ENCODE measurements at regions not wholly inside any gene's neighbourhood (a gene's known extent, or its start where the extent isn't known, plus 50 kb on each side); places are given as distances from the start of the nearest gene placed in this dataset.

GRCh38 chr2:23200068-23200786 lies 184.8 kb upstream of the KLHL29 start:
- no peak overlapping the region for H3K4me2 ChIP-seq
- H3K4me1 ChIP-seq, result peaks cover 21% of the 10 kb centered on the region
- H3K27me3 ChIP-seq, result no peaks in the 10 kb centered on the region
- no peak overlapping the region for H3K27ac ChIP-seq
- H3K9ac ChIP-seq, result no peak overlapping the region
- TF ChIP-seq Cebpa-rat (IDR thresholded peaks at IDR 0.05), result no peak
- H3K36me3 ChIP-seq, result no peaks in the 10 kb centered on the region
- no peak overlapping the region for H3K4me3 ChIP-seq
- peaks cover 8% of the 10 kb centered on the region for H3K9me3 ChIP-seq
- H4K20me1 ChIP-seq, result no peaks in the 10 kb centered on the region

GRCh38 chr2:23200787-23201114 lies 184.2 kb upstream of the KLHL29 start:
- Histone ChIP-seq H3K4me1 (peaks cover 21% of the 10 kb centered on the region), H3K27me3 (no peaks in the 10 kb centered on the region), H4K20me1 (no peaks in the 10 kb centered on the region), H3K4me3 (no peak overlapping the region), H3K4me2 (no peak overlapping the region), H3K9ac (no peak overlapping the region), H3K36me3 (no peaks in the 10 kb centered on the region), H3K27ac (no peak overlapping the region), H3K9me3 (peaks cover 8% of the 10 kb centered on the region)
- no peak for TF ChIP-seq Cebpa-rat (IDR thresholded peaks at IDR 0.05)

- H3K27ac ChIP-seq, result no peak overlapping the region
- no peaks in the 10 kb centered on the region for H3K36me3 ChIP-seq
- H3K4me1 ChIP-seq, result peaks cover 5% of the 10 kb centered on the region
- H3K27me3 ChIP-seq, result no peaks in the 10 kb centered on the region
- no peak overlapping the region for H3K4me3 ChIP-seq
- H3K4me2 ChIP-seq, result no peak overlapping the region
- H3K9ac ChIP-seq, result no peak overlapping the region
- peaks cover 8% of the 10 kb centered on the region for H3K9me3 ChIP-seq
- no peak for TF ChIP-seq Cebpa-rat (IDR thresholded peaks at IDR 0.05)
- H4K20me1 ChIP-seq, result no peaks in the 10 kb centered on the region
Measured at GRCh38 chr2:23203383-23203782, 181.6 kb upstream of the KLHL29 start.

- no peak for TF ChIP-seq Cebpa-rat (IDR thresholded peaks at IDR 0.05)
- Histone ChIP-seq H3K9ac (no peak overlapping the region), H3K9me3 (no peaks in the 10 kb centered on the region)
Measured at GRCh38 chr2:23204685-23205242, 180.2 kb upstream of the KLHL29 start.

GRCh38 chr2:23206650-23207049 lies 178.3 kb upstream of the KLHL29 start:
- no peak for TF ChIP-seq Cebpa-rat (IDR thresholded peaks at IDR 0.05)
- no peak overlapping the region for H3K27ac ChIP-seq
- no peak overlapping the region for H3K4me3 ChIP-seq
- H4K20me1 ChIP-seq, result no peaks in the 10 kb centered on the region
- no peaks in the 10 kb centered on the region for H3K36me3 ChIP-seq
- H3K9ac ChIP-seq, result no peak overlapping the region
- H3K4me1 ChIP-seq, result no peaks in the 10 kb centered on the region; the same call in 1 of the 2 replicates
- H3K9me3 ChIP-seq, result no peaks in the 10 kb centered on the region
- H3K4me2 ChIP-seq, result no peak overlapping the region
- H3K27me3 ChIP-seq, result no peaks in the 10 kb centered on the region

More at GRCh38 chr2:23204685-23205242, 180.2 kb upstream of the KLHL29 start:
- H3K27me3 ChIP-seq, result no peaks in the 10 kb centered on the region
- no peaks in the 10 kb centered on the region for H4K20me1 ChIP-seq
- H3K27ac ChIP-seq, result no peak overlapping the region
- H3K4me2 ChIP-seq, result no peak overlapping the region
- H3K4me1 ChIP-seq, result no peaks in the 10 kb centered on the region; the same call in 1 of the 2 replicates
- H3K4me3 ChIP-seq, result no peak overlapping the region
- no peaks in the 10 kb centered on the region for H3K36me3 ChIP-seq

GRCh38 chr2:23207871-23208270 lies 177.1 kb upstream of the KLHL29 start:
- no peaks in the 10 kb centered on the region; the same call in 1 of the 2 replicates for H3K4me1 ChIP-seq
- no peaks in the 10 kb centered on the region for H3K27me3 ChIP-seq
- H3K9me3 ChIP-seq, result no peaks in the 10 kb centered on the region
- no peak overlapping the region for H3K27ac ChIP-seq
- H3K4me3 ChIP-seq, result no peak overlapping the region
- TF ChIP-seq Cebpa-rat (IDR thresholded peaks at IDR 0.05), result no peak
- H4K20me1 ChIP-seq, result no peaks in the 10 kb centered on the region
- no peaks in the 10 kb centered on the region for H3K36me3 ChIP-seq
- H3K4me2 ChIP-seq, result no peak overlapping the region
- no peak overlapping the region for H3K9ac ChIP-seq

GRCh38 chr2:23208339-23208738 lies 176.6 kb upstream of the KLHL29 start:
- no peak overlapping the region for H3K4me2 ChIP-seq
- no peak overlapping the region for H3K9ac ChIP-seq
- H3K4me1 ChIP-seq, result no peaks in the 10 kb centered on the region; the same call in 1 of the 2 replicates

GRCh38 chr2:23209059-23209458 lies 175.9 kb upstream of the KLHL29 start:
- peak overlapping the region; percentile 29; the same call in 1 of the 2 replicates for H3K4me2 ChIP-seq
- H3K27me3 ChIP-seq, result no peaks in the 10 kb centered on the region
- H4K20me1 ChIP-seq, result no peaks in the 10 kb centered on the region
- TF ChIP-seq Cebpa-rat (IDR thresholded peaks at IDR 0.05), result no peak
- H3K9ac ChIP-seq, result no peak overlapping the region
- H3K9me3 ChIP-seq, result no peaks in the 10 kb centered on the region
- H3K36me3 ChIP-seq, result no peaks in the 10 kb centered on the region
- H3K27ac ChIP-seq, result no peak overlapping the region
- no peaks in the 10 kb centered on the region; the same call in 1 of the 2 replicates for H3K4me1 ChIP-seq
- no peak overlapping the region for H3K4me3 ChIP-seq

More at GRCh38 chr2:23208339-23208738, 176.6 kb upstream of the KLHL29 start:
- no peak for TF ChIP-seq Cebpa-rat (IDR thresholded peaks at IDR 0.05)
- Histone ChIP-seq H3K36me3 (no peaks in the 10 kb centered on the region), H3K4me3 (no peak overlapping the region), H3K27me3 (no peaks in the 10 kb centered on the region), H4K20me1 (no peaks in the 10 kb centered on the region), H3K27ac (no peak overlapping the region), H3K9me3 (no peaks in the 10 kb centered on the region)

GRCh38 chr2:23211987-23212583 lies 172.9 kb upstream of the KLHL29 start:
- H3K4me1 ChIP-seq, result no peaks in the 10 kb centered on the region; the same call in 1 of the 2 replicates
- H4K20me1 ChIP-seq, result no peaks in the 10 kb centered on the region
- no peak overlapping the region for H3K4me2 ChIP-seq
- no peak overlapping the region for H3K9ac ChIP-seq
- no peaks in the 10 kb centered on the region for H3K27me3 ChIP-seq
- H3K27ac ChIP-seq, result no peak overlapping the region
- TF ChIP-seq Cebpa-rat (IDR thresholded peaks at IDR 0.05), result no peak
- no peak overlapping the region for H3K4me3 ChIP-seq
- no peaks in the 10 kb centered on the region for H3K36me3 ChIP-seq
- no peaks in the 10 kb centered on the region for H3K9me3 ChIP-seq

- H3K36me3 ChIP-seq, result no peaks in the 10 kb centered on the region
- H3K27ac ChIP-seq, result no peak overlapping the region
- no peak for TF ChIP-seq Cebpa-rat (IDR thresholded peaks at IDR 0.05)
- no peaks in the 10 kb centered on the region for H3K27me3 ChIP-seq
- H3K4me3 ChIP-seq, result no peak overlapping the region
- no peaks in the 10 kb centered on the region for H3K9me3 ChIP-seq
- H4K20me1 ChIP-seq, result no peaks in the 10 kb centered on the region
- H3K9ac ChIP-seq, result no peak overlapping the region
- H3K4me2 ChIP-seq, result no peak overlapping the region
- no peaks in the 10 kb centered on the region; the same call in 1 of the 2 replicates for H3K4me1 ChIP-seq
Measured at GRCh38 chr2:23213196-23213595, 171.8 kb upstream of the KLHL29 start.

Data from BLaER1 (cell line).